GM19035 (cell line): ENCODE measurements at regions not wholly inside any gene's neighbourhood (a gene's known extent, or its start where the extent isn't known, plus 50 kb on each side); places are given as distances from the start of the nearest gene placed in this dataset.
"Not testable (repeated sequence)": the region's sequence is repeated elsewhere in the genome, so short reads cannot be mapped to it uniquely, and the experiment has no call there.

ENCODE experiments used
- ATAC-seq: cut with Tn5 transposase; IDR thresholded peaks from one replicate; pipeline ENCODE4 v1.9.1; 2021; ENCODE audit not compliant: unreplicated experiment

GRCh38 chr3:127045435-127046045 lies 62.6 kb downstream of the PLXNA1 start:
- ATAC-seq, result no peak

- not testable (repeated sequence) for ATAC-seq
These were observed 63.8 kb downstream of the PLXNA1 start for GRCh38 chr3:127046690-127047089.

GRCh38 chr3:127049393-127049792 lies 66.5 kb downstream of the PLXNA1 start:
- ATAC-seq, result no peak

- no peak for ATAC-seq
These were observed 67.8 kb downstream of the PLXNA1 start for GRCh38 chr3:127050733-127051132.

- no peak for ATAC-seq
These were observed 69.2 kb downstream of the PLXNA1 start for GRCh38 chr3:127052121-127052561.

- ATAC-seq, result no peak
These were observed 70.1 kb downstream of the PLXNA1 start for GRCh38 chr3:127053026-127053425.

- ATAC-seq, result no peak
These were observed 70.5 kb downstream of the PLXNA1 start for GRCh38 chr3:127053450-127053849.

- no peak for ATAC-seq
These were observed 71.1 kb downstream of the PLXNA1 start for GRCh38 chr3:127053979-127054378.

GRCh38 chr3:127056281-127056680 lies 73.4 kb downstream of the PLXNA1 start:
- no peak for ATAC-seq

GRCh38 chr3:127056976-127057375 lies 74.1 kb downstream of the PLXNA1 start:
- ATAC-seq, result no peak

GRCh38 chr3:127059072-127059471 lies 76.2 kb downstream of the PLXNA1 start:
- no peak for ATAC-seq

GRCh38 chr3:127061641-127062040 lies 78.7 kb downstream of the PLXNA1 start:
- ATAC-seq, result no peak

- ATAC-seq, result no peak
These were observed 80.0 kb downstream of the PLXNA1 start for GRCh38 chr3:127062926-127063325.

- no peak for ATAC-seq
These were observed 81.0 kb downstream of the PLXNA1 start for GRCh38 chr3:127063916-127064315.

GRCh38 chr3:127064391-127065137 lies 81.6 kb downstream of the PLXNA1 start:
- ATAC-seq, result no peak

- ATAC-seq, result no peak
These were observed 82.2 kb downstream of the PLXNA1 start for GRCh38 chr3:127065138-127065427.

- ATAC-seq, result no peak
These were observed 82.8 kb downstream of the PLXNA1 start for GRCh38 chr3:127065561-127066290.

- no peak for ATAC-seq
These were observed 83.7 kb downstream of the PLXNA1 start for GRCh38 chr3:127066635-127067034.

- no peak for ATAC-seq
These were observed 84.4 kb downstream of the PLXNA1 start for GRCh38 chr3:127067116-127067910.

GRCh38 chr3:127068111-127068810 lies 85.3 kb downstream of the PLXNA1 start:
- ATAC-seq, result no peak

- no peak for ATAC-seq
These were observed 86.0 kb downstream of the PLXNA1 start for GRCh38 chr3:127068871-127069270.
